HepG2 (cell line): ENCODE measurements at regions not wholly inside any gene's neighbourhood (a gene's known extent, or its start where the extent isn't known, plus 50 kb on each side); places are given as distances from the start of the nearest gene placed in this dataset.

ENCODE experiments used
- ATAC-seq: fragments of 200-7000 bp; cut with Tn5 transposase; 3 replicates; pipeline ENCODE4 v1.9.1; 2020; ENCODE audit warnings: mild to moderate bottlenecking, moderate library complexity
- BruUV-seq: library from RNA; stranded (reverse); fragments of 400-500 nt; replicated peaks from 2 replicates; lab custom pipeline; 2021; lab: Mats Ljungman, UMichigan
- CTCF ChIA-PET: fragments of 300-600 bp; formaldehyde crosslinking; extraction: SDS; loops from one replicate; lab custom pipeline; 2021; ENCODE audit warnings: low total read pairs, inconsistent platforms, low intra/inter-chr PET ratio; lab: Yijun Ruan, JAX
- POLR2A ChIA-PET: fragments of 350-600 bp; sonication (Branson Sonifier 250); formaldehyde crosslinking; loops from one replicate; lab custom pipeline; 2020; ENCODE audit warnings: antibody characterized with exemption, inconsistent platforms; lab: Yijun Ruan, JAX
- DNase-seq: peaks from one replicate; pipeline ENCODE4 v3.0.0-alpha.2; 2015; ENCODE audit warnings: low spot score
- FAIRE-seq: peaks from 3 replicates; lab custom pipeline; 2011; peaks lifted over from hg19 to GRCh38; lab: Jason Lieb, UNC
- H2AFZ ChIP-seq: one replicate; pipeline ENCODE4 v1.6.1; 2011; ENCODE audit warnings: low read length, inconsistent platforms
- H3K27ac ChIP-seq: fragments of 300-600 bp; 3 replicates; pipeline ENCODE4 v1.8.0; 2011; ENCODE audit warnings: mixed run types, mild to moderate bottlenecking, mixed read lengths, low read length, inconsistent platforms; ENCODE audit not compliant: insufficient read depth; ENCODE audit errors: extremely low read length
- H3K27me3 ChIP-seq, 2 experiments: fragments of 200-600 bp in 1 of 2; 2 replicates in 1 of 2; 3 replicates in 1 of 2; pipeline versions ENCODE4 v1.6.0 to v1.8.0; 2011; ENCODE audit warnings: low read length in 2 of 2, mild to moderate bottlenecking in 2 of 2, moderate library complexity in 2 of 2, inconsistent platforms in 1 of 2; ENCODE audit not compliant: insufficient read depth in 2 of 2, control insufficient read depth in 1 of 2
- H3K36me3 ChIP-seq, 2 experiments: fragments of 200-600 bp in 1 of 2; replicated peaks in 1 of 2; 2 replicates in 1 of 2; 3 replicates in 1 of 2; pipeline versions ENCODE4 v1.5.1 to v1.8.0; 2011; ENCODE audit warnings: low read length in 2 of 2, inconsistent platforms in 1 of 2; ENCODE audit not compliant: insufficient read depth in 2 of 2, control insufficient read depth in 1 of 2
- H3K4me1 ChIP-seq: 2 replicates; pipeline ENCODE4 v1.5.1; 2012; ENCODE audit warnings: low read length, inconsistent platforms; ENCODE audit not compliant: insufficient read depth
- H3K4me2 ChIP-seq: 2 replicates; pipeline ENCODE4 v1.6.0; 2011; ENCODE audit warnings: low read depth, low read length, inconsistent platforms
- H3K4me3 ChIP-seq, 3 experiments: fragments of 200-600 bp in 1 of 3; sonication (generic), shearing (Covaris generic) in 1 of 3; replicated peaks in 1 of 3; 2 replicates each; pipeline ENCODE4 v1.5.1; 2011 to 2016; ENCODE audit warnings: low read length in 3 of 3, inconsistent platforms in 2 of 3, low read depth in 2 of 3, mild to moderate bottlenecking in 2 of 3, control low read depth in 1 of 3, mixed read lengths in 1 of 3; ENCODE audit not compliant: insufficient read depth in 1 of 3
- H3K79me2 ChIP-seq: one replicate; pipeline ENCODE4 v1.6.1; 2011; ENCODE audit warnings: low read length, inconsistent platforms; ENCODE audit not compliant: insufficient read depth
- H3K9ac ChIP-seq: 2 replicates; pipeline ENCODE4 v1.6.0; 2011; ENCODE audit warnings: mild to moderate bottlenecking, low read depth, low read length, inconsistent platforms; ENCODE audit not compliant: insufficient read depth
- H3K9me3 ChIP-seq: 2 replicates; pipeline ENCODE4 v1.5.1; 2012; ENCODE audit warnings: mild to moderate bottlenecking, low read length
- H4K20me1 ChIP-seq: 2 replicates; pipeline ENCODE4 v1.6.0; 2011; ENCODE audit warnings: inconsistent platforms, mild to moderate bottlenecking, low read length, moderate library complexity; ENCODE audit not compliant: insufficient read depth
- HMG20B ChIP-seq: conservative IDR thresholded peaks from 2 replicates; pipeline ENCODE4 v1.6.1; 2016; ENCODE audit warnings: missing genetic modification reagents, missing compliant biosample characterization
- NR2C2 ChIP-seq: sonication (generic); formaldehyde crosslinking; IDR thresholded peaks from 2 replicates; pipeline ENCODE4 v1.4.0; 2020; ENCODE audit warnings: missing genetic modification reagents, mild to moderate bottlenecking, moderate library complexity, borderline replicate concordance
- ZBTB3 ChIP-seq: sonication (generic); formaldehyde crosslinking; IDR thresholded peaks from 2 replicates; pipeline ENCODE4 v1.4.0; 2020; ENCODE audit warnings: low read depth, mild to moderate bottlenecking, moderate library complexity, missing genetic modification reagents, borderline replicate concordance
- ZNF10 ChIP-seq: sonication (generic); formaldehyde crosslinking; IDR thresholded peaks from 2 replicates; pipeline ENCODE4 v1.4.0; 2020; ENCODE audit warnings: mild to moderate bottlenecking, low read depth, missing genetic modification reagents, borderline replicate concordance
- ZNF264 ChIP-seq: sonication (generic); formaldehyde crosslinking; IDR thresholded peaks from 2 replicates; pipeline ENCODE4 v1.4.0; 2020; ENCODE audit warnings: missing genetic modification reagents
- ZNF567 ChIP-seq: sonication (generic); formaldehyde crosslinking; IDR thresholded peaks from 2 replicates; pipeline ENCODE4 v1.8.1; 2023; ENCODE audit warnings: mild to moderate bottlenecking, missing genetic modification reagents, borderline replicate concordance
- WGBS: methylation state at CpG from one replicate; pipeline ENCODE4 v1.1.6; 2017; ENCODE audit warnings: low lambda C conversion rate; 5-methylcytosine and 5-hydroxymethylcytosine counted together
- in situ Hi-C: cut with HindIII; loops from 2 replicates; pipeline ENCODE4 v1.10.0; 2017; ENCODE audit warnings: low pct_unique_long_range_greater_than_20kb; ENCODE audit not compliant: extremely low pct_ligation_motif_present
- intact Hi-C: fragments of 100-400 bp; cut with micrococcal nuclease; formaldehyde crosslinking; loops from one replicate; pipeline ENCODE4 v1.10.0; 2022; ENCODE audit not compliant: unreplicated experiment
- TF ChIP-seq, protein P1 (sequence below): sonication (generic); formaldehyde crosslinking; IDR thresholded peaks from 2 replicates; pipeline ENCODE4 v1.4.0; 2020; ENCODE audit warnings: missing genetic modification reagents, mild to moderate bottlenecking, borderline replicate concordance
- TF ChIP-seq, protein P2 (sequence below): sonication (generic); formaldehyde crosslinking; conservative IDR thresholded peaks from 2 replicates; pipeline ENCODE4 v1.4.0; 2020; ENCODE audit warnings: missing genetic modification reagents
- TF ChIP-seq, protein P3 (sequence below): IDR thresholded peaks from 2 replicates; pipeline ENCODE4 v1.6.1; 2016; ENCODE audit warnings: low read depth

DNA sequence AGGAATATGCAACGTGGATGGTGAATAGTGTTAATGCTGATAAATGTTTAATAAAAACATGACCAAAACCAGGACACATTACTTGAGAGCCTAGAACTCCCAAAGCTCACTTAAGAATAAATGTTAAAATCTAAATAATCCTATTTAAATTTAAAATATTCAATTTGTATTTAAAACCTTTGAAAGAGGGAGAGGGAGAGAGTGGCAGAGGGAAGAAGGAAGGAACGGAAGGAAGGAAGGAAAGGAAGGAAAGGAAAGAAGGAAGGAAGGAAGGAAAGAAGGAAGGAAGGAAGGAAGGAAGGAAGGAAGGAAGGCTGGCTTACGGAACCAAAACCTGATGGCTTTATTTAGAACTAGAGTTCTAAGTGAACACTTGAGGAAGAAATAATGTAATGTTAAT lies 324.1 kb upstream of the SYT4 start:
- no peak for TF ChIP-seq ZBTB3 (CRISPR knock-in tag)
- in situ Hi-C loops, result no loop called here
- no TSS peak for BruUV-seq

DNA sequence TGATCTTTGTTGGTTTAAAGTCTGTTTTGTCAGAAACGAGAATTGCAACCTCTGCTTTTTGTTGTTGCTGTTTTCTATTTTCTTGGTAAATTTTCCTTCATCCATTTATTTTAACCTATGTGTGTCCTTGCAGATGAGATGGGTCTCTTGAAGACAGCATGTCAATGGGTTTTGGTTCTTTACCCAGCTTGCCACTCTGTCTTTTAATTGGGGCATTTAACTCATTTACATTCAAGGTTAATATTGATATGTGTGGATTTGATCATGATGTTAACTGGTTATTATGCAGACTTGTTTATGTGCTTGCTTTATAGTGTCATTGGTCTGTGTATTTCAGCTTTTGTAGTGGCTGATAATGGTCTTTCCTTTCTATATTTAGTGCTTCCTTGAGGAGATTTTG lies 327.9 kb upstream of the SYT4 start:
- H4K20me1 ChIP-seq, result no peaks in the 10 kb centered on the region
- no peak for ATAC-seq
- intact Hi-C loops (no loop called here), in situ Hi-C loops (no loop called here)
- no peaks in the 10 kb centered on the region for H3K36me3 ChIP-seq
- 4% methylated on average over 1 of the region's 1 CpG for WGBS
- no peak overlapping the region for H3K27ac ChIP-seq
- ChIA-PET CTCF (no interaction called here), POLR2A (no interaction called here)
- H3K4me1 ChIP-seq, result no peaks in the 10 kb centered on the region
- H3K9me3 ChIP-seq, result peaks cover 25% of the 10 kb centered on the region
- no peak overlapping the region for H2AFZ ChIP-seq
- H3K27me3 ChIP-seq, result no peaks in the 10 kb centered on the region
- H3K9ac ChIP-seq, result no peak overlapping the region
- H3K4me2 ChIP-seq, result no peak overlapping the region
- no peak overlapping the region for H3K4me3 ChIP-seq
- no TSS peak for BruUV-seq
- FAIRE-seq, result no peak
- no peaks in the 10 kb centered on the region for H3K79me2 ChIP-seq
- DNase-seq, result no peak
- TF ChIP-seq NR2C2 (CRISPR knock-in tag) (no peak), ZNF264 (CRISPR knock-in tag) (no peak), ZNF10 (no peak), ZNF567 (CRISPR knock-in tag) (no peak), HMG20B (no peak)
- TF ChIP-seq, protein P1, sequence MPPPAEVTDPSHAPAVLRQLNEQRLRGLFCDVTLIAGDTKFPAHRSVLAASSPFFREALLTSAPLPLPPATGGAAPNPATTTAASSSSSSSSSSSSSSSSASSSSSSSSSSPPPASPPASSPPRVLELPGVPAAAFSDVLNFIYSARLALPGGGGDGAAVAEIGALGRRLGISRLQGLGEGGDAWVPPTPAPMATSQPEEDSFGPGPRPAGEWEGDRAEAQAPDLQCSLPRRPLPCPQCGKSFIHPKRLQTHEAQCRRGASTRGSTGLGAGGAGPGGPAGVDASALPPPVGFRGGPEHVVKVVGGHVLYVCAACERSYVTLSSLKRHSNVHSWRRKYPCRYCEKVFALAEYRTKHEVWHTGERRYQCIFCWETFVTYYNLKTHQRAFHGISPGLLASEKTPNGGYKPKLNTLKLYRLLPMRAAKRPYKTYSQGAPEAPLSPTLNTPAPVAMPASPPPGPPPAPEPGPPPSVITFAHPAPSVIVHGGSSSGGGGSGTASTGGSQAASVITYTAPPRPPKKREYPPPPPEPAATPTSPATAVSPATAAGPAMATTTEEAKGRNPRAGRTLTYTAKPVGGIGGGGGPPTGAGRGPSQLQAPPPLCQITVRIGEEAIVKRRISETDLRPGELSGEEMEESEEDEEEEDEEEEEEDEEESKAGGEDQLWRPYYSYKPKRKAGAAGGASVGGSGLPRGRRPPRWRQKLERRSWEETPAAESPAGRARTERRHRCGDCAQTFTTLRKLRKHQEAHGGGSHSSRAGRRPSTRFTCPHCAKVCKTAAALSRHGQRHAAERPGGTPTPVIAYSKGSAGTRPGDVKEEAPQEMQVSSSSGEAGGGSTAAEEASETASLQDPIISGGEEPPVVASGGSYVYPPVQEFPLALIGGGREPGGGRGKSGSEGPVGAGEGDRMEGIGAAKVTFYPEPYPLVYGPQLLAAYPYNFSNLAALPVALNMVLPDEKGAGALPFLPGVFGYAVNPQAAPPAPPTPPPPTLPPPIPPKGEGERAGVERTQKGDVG (CRISPR knock-in tag), result no peak
- TF ChIP-seq, protein P2, sequence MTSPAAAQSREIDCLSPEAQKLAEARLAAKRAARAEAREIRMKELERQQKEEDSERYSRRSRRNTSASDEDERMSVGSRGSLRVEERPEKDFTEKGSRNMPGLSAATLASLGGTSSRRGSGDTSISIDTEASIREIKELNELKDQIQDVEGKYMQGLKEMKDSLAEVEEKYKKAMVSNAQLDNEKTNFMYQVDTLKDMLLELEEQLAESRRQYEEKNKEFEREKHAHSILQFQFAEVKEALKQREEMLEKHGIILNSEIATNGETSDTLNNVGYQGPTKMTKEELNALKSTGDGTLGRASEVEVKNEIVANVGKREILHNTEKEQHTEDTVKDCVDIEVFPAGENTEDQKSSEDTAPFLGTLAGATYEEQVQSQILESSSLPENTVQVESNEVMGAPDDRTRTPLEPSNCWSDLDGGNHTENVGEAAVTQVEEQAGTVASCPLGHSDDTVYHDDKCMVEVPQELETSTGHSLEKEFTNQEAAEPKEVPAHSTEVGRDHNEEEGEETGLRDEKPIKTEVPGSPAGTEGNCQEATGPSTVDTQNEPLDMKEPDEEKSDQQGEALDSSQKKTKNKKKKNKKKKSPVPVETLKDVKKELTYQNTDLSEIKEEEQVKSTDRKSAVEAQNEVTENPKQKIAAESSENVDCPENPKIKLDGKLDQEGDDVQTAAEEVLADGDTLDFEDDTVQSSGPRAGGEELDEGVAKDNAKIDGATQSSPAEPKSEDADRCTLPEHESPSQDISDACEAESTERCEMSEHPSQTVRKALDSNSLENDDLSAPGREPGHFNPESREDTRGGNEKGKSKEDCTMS, result no peak
- TF ChIP-seq, protein P3, sequence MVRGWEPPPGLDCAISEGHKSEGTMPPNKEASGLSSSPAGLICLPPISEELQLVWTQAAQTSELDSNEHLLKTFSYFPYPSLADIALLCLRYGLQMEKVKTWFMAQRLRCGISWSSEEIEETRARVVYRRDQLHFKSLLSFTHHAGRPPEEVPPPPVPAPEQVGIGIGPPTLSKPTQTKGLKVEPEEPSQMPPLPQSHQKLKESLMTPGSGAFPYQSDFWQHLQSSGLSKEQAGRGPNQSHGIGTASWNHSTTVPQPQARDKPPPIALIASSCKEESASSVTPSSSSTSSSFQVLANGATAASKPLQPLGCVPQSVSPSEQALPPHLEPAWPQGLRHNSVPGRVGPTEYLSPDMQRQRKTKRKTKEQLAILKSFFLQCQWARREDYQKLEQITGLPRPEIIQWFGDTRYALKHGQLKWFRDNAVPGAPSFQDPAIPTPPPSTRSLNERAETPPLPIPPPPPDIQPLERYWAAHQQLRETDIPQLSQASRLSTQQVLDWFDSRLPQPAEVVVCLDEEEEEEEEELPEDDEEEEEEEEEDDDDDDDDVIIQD (CRISPR knock-in tag), result no peak

More for the DNA sequence above, 324.1 kb upstream of the SYT4 start:
- Histone ChIP-seq H3K36me3 (no peaks in the 10 kb centered on the region), H4K20me1 (no peaks in the 10 kb centered on the region), H2AFZ (no peak overlapping the region), H3K4me1 (no peaks in the 10 kb centered on the region), H3K27me3 (no peaks in the 10 kb centered on the region), H3K9me3 (peaks cover 21% of the 10 kb centered on the region), H3K27ac (no peak overlapping the region), H3K9ac (no peak overlapping the region), H3K4me3 (no peak overlapping the region), H3K79me2 (no peaks in the 10 kb centered on the region), H3K4me2 (no peak overlapping the region)
- POLR2A ChIA-PET, result no interaction called here
- 32% methylated on average over 3 of the region's 3 CpGs for WGBS
- intact Hi-C loops, result no loop called here
- FAIRE-seq (no peak), DNase-seq (no peak), ATAC-seq (no peak)
- CTCF ChIA-PET, result no interaction called here
